DND-41 (cell line): ENCODE measurements at regions not wholly inside any gene's neighbourhood (a gene's known extent, or its start where the extent isn't known, plus 50 kb on each side); places are given as distances from the start of the nearest gene placed in this dataset.

Source experiments
- EZH2 ChIP-seq: IDR thresholded peaks from 3 replicates; pipeline ENCODE4 v1.6.1; 2012; ENCODE audit warnings: borderline replicate concordance, low read depth, mild to moderate bottlenecking, moderate library complexity, low read length, inconsistent platforms; ENCODE audit not compliant: severe bottlenecking
- TF ChIP-seq, protein P1 (sequence below): IDR thresholded peaks from 2 replicates; pipeline ENCODE4 v1.5.1; 2012; ENCODE audit warnings: borderline replicate concordance, low read length, moderate library complexity, mild to moderate bottlenecking; ENCODE audit not compliant: poor library complexity, severe bottlenecking; ENCODE audit errors: extremely low read depth

DNA sequence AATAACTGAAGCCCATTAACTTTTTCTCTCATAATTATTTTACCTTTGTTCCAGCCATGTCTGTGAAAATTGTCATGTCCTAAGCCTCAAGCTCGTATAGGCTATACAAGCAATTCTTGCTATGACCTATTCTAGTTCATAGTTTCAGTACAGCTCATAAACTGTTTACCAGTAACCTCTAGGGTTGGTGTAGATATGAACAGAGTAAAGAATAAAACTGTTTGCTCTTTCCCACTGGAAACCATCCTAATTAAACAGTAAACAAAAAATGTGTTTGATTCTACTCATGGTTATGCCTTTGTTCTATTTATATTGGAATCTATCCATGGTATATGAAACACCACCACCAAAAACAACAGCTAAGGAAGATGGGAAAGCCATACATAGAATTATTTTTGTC lies 1444.0 kb upstream of the PCDH7 start:
- TF ChIP-seq, protein P1, sequence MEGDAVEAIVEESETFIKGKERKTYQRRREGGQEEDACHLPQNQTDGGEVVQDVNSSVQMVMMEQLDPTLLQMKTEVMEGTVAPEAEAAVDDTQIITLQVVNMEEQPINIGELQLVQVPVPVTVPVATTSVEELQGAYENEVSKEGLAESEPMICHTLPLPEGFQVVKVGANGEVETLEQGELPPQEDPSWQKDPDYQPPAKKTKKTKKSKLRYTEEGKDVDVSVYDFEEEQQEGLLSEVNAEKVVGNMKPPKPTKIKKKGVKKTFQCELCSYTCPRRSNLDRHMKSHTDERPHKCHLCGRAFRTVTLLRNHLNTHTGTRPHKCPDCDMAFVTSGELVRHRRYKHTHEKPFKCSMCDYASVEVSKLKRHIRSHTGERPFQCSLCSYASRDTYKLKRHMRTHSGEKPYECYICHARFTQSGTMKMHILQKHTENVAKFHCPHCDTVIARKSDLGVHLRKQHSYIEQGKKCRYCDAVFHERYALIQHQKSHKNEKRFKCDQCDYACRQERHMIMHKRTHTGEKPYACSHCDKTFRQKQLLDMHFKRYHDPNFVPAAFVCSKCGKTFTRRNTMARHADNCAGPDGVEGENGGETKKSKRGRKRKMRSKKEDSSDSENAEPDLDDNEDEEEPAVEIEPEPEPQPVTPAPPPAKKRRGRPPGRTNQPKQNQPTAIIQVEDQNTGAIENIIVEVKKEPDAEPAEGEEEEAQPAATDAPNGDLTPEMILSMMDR: no peak
- no peak for TF ChIP-seq EZH2
